Stimulated activated CD4-positive, alpha-beta T cell treated with anti-CD3 and anti-CD28 coated beads, Interleukin-12 subunit alpha, Interleukin-12 subunit beta, amount 100 ng/mL, for 24 hours (primary cell): ENCODE measurements at regions not wholly inside any gene's neighbourhood (a gene's known extent, or its start where the extent isn't known, plus 50 kb on each side); places are given as distances from the start of the nearest gene placed in this dataset.

Source experiments
- DNase-seq, 2 experiments: peaks; one replicate each; pipeline ENCODE4 v3.0.0-alpha.2; 2020; ENCODE audit warnings: low read depth in 2 of 2

GRCh38 chr2:221211653-221212052 is 360.5 kb downstream of the EPHA4 start:
- no peak for DNase-seq

GRCh38 chr2:221212105-221212504 is 360.0 kb downstream of the EPHA4 start:
- DNase-seq, result no peak

- no peak for DNase-seq
Measured at GRCh38 chr2:221215487-221215886, 356.6 kb downstream of the EPHA4 start.

DNA sequence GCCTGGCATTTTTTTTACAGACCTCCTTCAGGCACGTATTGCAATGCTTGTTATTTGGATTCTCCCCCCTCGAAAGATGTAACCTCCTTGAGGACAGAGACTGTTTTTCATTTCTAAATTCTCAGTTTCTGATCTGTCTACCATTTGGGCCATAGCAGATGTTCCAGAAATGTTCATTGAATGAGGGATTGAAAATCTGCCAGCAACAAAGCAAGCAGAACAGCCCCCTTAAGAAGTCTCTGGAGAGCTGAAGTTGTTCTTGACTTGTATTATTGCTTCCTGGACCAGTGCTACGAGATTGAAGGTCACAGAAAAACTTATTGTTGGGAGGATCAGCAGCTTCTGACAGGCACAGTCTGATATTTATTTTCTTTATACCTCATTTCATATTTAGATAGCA is 355.5 kb downstream of the EPHA4 start:
- DNase-seq, result no peak

- no peak for DNase-seq
Measured at GRCh38 chr2:221225752-221226151, 346.4 kb downstream of the EPHA4 start.

DNA sequence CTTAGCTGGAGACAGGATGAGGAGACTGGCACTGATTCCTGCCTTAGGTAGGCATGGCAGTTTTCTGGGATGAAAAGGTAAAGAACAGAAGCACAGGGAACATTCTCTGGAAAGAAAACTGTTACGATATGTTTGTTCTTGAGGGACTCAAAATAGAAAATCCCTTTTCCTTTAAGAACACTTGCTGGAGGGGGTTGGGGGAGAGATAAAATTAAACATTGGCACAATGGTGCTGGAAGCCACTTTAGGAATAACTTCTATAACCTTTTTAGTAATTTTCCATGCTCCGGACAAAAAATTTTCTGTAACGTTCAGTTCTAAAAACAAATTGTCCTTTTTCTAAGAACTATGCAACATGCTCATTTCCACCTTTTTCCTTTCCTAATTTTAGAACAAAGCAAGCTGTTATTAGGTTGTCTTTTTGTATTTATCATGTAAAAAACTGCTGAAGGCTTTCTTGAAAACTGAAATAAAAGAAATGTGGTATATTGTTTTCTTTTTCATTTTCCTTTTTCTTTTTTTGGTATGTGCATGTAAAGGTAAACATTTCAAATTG is 343.8 kb downstream of the EPHA4 start:
- no peak for DNase-seq

- no peak for DNase-seq
Measured at GRCh38 chr2:221229099-221229498, 343.0 kb downstream of the EPHA4 start.

- no peak for DNase-seq
Measured at GRCh38 chr2:221231511-221231910, 340.6 kb downstream of the EPHA4 start.

GRCh38 chr2:221235941-221236340 is 336.2 kb downstream of the EPHA4 start:
- DNase-seq, result no peak

DNA sequence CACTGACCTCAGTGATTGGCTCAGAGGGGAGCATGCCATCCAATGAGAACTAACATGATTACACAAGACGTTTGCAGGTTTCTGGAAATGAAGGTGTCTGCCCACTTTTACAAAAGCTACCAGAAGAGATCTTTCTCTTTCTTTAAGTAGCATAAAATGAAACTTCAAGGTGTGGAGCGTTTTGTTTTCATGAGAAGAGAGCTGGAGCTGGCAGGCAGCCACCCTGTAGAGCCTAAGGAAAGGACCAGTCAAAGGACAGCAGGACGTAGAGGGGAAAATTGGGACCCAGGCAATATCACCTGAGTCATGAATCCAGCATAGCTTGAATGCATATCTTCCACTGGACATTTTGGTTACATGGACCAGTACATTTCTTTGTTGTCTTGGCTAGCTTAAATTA is 331.0 kb downstream of the EPHA4 start:
- DNase-seq, result no peak

DNA sequence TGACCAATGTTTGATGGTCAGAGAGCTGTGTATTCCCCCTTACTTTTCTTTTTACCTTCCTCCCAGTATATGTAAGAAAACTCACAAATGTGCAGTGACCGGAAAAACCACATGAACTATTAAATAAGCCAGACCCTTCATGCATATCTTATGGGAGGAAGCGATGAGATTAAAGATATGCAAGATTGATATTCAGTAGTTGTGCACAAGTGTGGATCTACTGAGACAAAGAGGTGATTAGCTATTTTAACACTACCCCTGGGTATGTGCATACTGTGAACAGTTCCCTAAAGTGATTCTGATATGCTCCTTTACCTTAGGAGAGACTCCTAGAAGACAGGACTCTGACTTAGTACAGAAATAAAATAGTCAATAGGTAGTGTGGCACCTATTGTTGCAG is 328.3 kb downstream of the EPHA4 start:
- no peak for DNase-seq

- DNase-seq, result no peak
Measured at GRCh38 chr2:221245045-221245444, 327.1 kb downstream of the EPHA4 start.

DNA sequence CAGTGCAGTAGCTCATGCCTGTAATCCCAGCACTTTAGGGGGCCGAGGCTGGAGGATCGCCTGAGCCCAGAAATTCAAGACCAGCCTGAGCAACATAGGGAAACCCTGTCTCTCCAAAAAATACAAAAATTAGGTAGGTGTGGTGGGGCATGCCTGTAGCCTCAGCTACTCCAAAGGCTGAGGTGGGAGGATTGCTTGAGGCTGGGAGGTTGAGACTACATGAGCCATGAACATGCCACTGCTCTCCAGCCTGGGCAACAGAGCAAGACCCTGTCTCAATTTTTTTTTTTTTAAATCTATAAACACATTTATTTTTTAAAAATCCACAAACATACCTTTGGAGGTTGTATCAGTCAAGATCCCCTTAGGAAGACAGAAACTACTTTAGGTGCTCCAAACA is 326.3 kb downstream of the EPHA4 start:
- no peak for DNase-seq

DNA sequence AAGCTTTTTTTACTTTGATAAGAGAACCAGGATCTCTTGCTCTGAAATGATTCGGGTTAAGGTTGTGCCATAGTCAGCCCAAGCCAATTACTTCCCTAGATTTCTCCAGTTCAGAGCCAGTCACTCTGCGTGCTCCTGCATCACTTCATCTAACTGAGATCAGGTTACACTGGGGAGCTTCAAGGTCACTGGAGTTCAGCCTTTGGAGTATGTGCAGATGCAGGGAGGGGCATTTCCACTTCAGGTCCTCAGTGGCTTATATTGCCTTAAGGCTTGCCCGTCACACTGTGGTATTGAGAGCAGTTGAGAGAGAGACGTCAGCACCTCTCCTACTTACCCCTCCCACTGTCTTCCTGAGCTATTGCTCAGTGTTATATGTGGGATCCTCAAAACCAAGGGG is 317.8 kb downstream of the EPHA4 start:
- no peak for DNase-seq

DNA sequence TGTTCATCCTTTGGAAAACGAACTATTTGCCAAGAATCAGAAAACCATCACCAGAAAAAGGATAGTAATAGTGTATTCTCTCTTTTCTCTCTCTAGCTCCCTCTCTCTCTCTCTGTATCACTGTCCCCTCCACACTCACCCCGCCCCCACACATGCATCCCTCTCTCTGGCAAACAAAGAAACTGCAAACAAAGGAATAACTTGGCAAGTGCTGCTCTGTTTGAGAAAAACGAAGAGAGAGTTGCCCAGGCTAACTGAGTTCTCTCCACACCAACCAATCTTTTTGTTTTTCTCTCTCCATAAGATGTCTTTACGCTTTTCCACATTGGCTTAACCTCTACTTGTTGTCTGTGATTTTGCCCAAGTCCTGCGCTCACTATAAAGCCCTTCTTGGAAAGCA is 316.2 kb downstream of the EPHA4 start:
- DNase-seq, result no peak

- DNase-seq, result no peak
Measured at GRCh38 chr2:221258464-221258863, 313.6 kb downstream of the EPHA4 start.

DNA sequence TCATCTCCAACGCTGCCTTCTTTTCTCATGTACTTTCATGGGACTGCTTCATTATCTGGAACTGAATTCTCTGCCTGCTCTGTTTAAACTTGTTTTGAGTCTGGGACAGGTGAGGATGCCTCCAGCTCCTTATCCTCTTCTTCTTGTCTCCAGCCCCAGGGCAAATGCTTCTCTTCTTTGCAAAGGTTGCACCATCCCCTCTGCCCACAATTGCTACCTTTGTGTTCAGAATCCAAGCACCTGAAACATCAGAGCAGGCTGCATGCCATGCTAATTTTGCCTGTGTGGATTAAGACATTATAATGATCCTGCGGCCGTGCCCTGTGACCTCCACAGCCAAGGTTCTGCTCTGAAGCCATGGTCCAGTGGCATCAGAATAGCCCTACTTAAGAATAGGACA is 309.5 kb downstream of the EPHA4 start:
- no peak for DNase-seq

DNA sequence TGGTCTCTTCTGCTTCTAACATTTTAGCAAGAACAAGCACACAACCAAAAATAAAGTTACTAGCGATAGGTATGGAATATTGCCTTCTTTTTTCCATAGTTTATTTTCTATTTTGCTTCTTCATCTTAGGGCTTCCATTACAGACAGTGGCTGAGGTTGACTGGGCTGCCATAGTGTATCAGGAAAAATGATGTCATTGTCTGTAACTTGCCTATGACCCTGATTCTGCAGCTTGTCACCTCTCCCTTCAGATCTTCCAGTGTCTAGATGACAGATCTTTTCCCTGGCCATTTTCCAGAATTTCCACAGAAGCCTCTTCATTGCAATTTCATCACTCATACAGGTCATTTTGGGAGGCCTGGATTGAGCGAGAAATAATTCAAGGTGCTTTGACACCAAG is 308.5 kb downstream of the EPHA4 start:
- DNase-seq, result no peak

DNA sequence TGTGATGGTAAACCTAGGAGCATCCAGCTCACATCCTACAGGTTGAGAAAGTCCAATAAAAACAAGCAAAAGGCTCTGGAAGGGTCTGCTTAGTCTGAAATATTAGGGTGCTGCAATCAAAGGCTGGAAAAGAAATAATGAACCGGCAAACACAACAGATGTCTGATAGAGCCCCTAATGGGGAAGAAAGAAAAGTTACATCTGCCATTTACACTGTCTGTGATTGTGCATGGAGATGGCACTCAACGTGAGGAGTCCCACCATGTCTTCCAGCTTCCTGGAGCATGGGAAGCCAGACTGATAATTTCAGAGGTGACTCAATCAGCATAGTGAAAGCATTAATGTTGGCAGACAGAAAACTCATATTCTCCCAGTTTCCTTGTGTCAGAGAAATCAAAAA is 307.8 kb downstream of the EPHA4 start:
- no peak for DNase-seq

GRCh38 chr2:221267773-221268425 is 304.2 kb downstream of the EPHA4 start:
- no peak for DNase-seq

- DNase-seq, result no peak
Measured at GRCh38 chr2:221268631-221269030, 303.5 kb downstream of the EPHA4 start.

GRCh38 chr2:221270806-221271205 is 301.3 kb downstream of the EPHA4 start:
- DNase-seq, result no peak

DNA sequence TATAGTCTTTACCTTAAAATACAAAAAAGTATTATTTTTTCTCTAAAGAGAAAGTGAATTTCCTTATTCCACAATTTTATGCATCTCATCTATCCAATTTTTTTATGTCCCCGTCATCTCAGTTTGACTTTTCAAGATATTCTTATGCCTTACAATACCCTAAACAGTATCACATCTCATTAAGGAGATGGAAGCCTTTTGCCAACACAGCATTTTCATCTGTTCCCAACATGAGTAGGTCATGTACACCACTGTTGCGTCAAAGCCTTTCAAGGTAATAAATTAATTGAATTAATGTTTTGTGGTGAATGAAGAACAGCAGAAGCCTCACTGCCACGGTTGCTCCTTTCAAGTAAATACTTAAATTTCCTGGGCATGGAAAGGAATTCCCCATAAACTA is 299.4 kb downstream of the EPHA4 start:
- DNase-seq, result no peak

GRCh38 chr2:221276033-221276432 is 296.1 kb downstream of the EPHA4 start:
- no peak for DNase-seq
